Eye (tissue), 1 donor: ENCODE measurements at regions not wholly inside any gene's neighbourhood (a gene's known extent, or its start where the extent isn't known, plus 50 kb on each side); places are given as distances from the start of the nearest gene placed in this dataset.

ENCODE experiments used
- DNase-seq: peaks from one replicate; pipeline ENCODE4 v3.0.0-alpha.2; 2015

DNA sequence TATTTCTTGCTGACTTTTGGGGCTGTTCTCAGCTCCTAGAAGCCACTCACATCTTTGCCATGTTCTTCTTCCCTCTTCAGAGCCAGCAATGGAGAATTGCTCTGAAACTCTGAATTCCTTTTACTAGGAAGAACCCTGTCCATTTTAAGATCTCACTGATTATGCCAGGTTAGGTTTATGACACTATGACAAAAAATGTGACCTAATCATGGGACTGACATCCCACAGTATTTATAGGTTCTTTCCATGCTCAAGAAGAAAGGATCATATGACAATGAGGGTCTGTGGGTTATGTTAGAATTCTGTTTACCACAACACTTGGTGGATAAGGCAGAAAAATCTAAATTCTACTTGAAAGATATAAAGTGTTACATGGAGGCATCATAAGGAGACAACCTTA lies 263.3 kb upstream of the CITED2 start:
- DNase-seq = no peak

DNA sequence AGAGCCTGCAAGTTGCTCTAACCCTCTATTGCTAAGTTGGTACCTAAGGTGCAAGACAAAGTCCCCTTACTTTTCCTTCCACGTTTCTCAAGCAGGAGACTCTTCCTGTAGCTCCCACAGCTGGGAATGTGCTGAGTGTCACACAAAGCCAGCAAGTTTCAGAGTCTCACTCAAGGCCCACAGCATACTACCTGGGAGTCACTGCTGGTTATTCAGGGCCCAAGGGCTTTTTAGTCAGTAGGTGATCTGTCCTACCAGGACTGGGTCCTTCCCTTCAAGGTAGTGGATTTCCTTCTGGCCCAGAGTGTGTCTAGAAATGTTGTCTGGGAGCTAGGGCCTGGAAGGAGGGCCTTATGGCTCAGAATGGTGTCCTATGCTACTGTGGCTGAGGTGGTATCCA lies 261.9 kb upstream of the CITED2 start:
- DNase-seq = no peak

DNA sequence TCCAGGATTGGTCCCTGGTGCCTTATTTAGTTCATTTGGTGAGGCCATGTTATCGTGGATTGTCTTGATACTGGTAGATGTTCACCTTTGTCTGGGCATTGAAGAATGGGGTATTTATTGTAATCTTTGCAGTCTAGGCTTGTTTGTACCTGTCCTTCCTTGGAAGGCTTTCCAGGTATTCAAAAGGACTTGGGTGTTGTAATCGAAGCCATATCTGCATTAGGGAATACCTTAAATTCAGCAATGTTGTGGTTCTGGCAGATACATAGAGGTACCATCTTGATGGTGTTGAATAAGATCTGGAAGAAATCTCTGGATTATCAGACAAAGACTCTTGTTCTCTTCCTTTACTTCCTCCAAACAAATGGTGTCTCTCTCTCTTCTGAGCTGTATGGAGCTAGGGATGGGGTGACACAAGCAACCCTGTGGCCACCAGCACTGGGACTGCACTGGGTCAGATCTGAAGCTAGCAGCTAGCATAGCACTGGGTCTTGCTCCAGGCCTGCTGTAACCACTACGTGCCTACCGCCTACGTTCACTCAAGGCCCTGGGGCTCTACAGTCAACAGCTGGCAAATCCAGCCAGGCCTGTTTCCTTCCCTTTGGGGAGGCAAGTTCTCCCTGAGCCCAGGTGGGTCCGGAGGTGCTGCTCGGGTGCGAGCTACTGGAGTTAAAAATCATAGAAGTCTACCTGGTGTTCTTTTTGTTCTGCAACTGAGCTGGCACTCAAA lies 261.1 kb upstream of the CITED2 start:
- DNase-seq = no peak

DNA sequence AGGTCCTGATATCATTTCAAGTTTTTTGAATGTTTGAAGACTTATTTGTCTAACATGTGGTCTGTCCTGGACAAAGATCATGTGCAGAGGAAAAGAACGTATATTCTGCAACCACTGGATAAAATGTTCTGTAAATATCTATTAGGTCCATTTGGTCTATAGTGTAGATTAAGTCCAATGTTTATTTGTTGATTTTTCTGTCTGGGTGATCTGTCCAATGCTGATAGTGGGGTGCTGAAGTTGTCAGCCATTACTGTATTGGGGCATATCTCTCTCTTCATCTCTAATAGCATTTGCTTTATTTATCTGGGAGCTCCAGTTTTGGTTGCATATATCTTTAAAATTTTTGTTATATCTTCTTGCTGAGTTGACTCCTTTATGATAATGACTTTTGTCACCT lies 258.4 kb upstream of the CITED2 start:
- no peak for DNase-seq

DNA sequence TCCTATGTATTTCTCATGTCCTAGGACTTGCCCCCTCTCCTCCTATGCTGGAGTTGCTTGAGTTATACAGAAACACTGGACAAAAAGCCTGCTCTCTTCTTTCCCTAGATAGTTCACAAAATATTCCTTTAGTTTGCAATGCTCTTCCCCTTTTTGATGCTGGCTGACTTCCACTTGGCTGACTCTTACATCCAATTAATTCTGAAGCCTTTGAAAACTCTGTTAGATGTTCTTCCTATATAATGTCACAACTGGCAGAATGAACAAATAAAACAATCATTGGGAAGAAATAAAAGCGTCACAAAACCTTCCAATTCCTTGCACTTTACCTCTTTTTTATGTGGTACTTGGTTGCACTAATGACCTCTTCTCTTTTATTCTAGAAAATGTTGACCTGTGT lies 253.8 kb upstream of the CITED2 start:
- no peak for DNase-seq

DNA sequence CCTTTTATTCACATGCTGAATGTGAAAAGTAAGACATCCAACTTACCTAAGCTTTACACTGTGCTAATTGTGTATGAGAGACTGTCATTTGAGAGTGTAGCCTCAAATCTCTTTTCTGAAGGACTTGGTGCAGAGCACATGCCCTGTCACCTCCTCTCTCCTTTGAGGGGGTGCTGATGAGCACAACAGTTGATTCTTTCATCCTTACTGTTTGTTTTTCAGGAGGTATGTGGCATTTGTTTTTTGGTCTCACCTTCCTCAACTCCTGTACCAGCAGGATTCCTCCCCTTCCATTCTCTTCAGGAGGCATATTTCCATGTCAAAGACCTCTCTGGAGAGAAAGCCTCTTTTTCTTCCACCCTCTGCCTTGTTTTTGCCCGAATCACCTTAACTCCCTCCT lies 252.6 kb upstream of the CITED2 start:
- DNase-seq = no peak

DNA sequence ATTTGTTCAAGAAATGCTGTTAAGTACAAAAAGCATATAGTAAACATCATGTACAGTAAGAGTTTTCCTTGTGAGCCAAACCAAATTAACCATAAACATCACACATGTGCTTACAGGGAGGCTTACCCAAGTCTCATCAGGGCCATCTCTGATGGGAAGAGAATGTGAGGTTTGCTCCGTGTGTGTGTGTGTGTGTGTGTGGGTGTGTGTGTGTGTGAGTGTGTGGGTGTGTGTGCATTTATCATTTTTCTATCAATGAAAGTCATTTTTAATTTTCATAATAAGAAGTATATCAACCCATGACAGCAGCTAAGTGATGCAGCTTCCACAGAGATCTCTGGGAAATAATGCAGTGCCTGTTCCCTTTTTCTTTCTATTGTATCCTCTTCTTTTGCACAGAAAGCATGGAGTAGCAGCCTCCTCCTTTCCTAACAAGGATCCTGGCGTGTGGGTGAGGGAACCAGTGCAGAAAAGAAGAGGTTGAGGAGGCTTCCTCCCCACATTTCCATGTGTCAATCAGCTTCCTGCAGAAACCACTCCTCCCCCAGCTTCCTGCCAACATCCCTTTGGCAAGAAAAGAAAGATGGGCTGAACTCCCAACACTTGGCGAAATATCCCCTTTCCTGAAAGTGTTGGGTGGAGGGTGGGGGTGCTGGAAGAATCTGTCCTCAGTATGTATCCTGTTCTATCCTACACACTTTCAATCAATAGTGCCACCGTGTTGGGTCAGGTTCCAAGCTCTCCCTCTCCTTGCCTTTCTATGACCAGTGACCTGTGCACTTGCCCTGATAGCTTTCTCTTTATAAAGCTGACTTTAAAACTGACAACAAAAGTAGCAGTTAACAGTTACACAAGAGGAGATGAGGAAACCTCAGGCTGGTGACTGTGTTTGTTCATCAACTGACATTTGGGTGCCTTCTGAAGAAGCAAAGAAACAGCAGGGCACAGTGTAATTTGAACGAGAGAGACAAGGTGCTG lies 251.8 kb upstream of the CITED2 start:
- no peak for DNase-seq

DNA sequence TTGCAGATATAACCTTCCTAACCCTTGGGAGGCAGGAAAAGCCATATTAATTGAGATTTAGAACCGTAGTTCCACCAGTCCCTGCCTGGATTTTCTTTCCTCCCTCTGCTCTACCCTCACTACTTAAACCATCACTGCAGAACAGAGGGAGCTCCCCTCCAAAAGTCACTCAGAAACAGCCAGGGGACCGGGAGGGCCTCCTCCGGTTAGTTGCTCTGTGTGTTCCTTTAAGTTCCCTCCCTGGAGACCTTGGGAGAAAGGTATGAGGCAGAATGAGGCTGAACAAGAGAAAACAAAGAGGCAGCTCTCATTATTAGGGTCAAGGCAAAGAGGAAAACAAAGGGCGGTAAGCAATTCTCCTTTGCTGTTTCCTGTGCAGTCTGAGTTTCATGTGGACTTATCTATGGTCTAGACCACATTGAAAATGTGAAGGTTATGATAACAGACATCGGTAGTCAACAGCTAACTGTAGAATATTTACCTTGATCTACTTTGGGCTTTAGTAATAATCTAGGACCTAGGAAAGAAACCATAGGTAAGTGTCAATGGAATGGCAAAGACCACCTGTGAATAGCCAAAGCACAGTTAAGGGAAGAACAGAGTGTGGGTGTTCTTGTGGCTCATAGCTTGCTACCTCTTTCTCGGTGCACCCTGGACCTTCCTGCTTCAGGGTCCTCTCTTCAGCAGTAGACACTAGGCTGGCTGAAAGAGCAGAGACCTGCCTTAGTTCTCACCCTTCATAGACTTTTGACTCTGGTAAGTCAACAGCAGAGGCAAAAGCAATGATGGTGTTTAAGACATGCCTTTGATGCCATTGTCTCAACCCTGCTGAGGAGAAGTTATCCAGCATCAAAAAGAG lies 250.9 kb upstream of the CITED2 start:
- DNase-seq = no peak

DNA sequence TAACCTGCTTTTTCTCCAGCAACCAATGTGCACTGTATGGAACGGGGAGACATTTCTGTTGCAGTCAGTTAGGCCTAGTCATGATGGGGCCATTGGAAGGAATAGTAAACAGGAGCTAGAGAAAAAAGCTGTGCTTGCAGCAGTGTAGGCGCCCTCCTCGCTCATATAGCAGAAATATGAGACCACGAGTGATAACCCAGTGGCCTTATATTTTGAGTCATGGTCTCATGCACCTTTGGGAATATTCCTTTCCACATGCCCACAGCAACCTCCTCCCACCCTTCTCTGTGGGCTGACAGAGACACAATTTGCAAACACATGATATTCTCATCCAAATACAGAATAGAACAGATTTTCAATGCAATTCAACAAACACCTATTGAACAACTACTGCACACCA lies 248.9 kb upstream of the CITED2 start:
- no peak for DNase-seq

DNA sequence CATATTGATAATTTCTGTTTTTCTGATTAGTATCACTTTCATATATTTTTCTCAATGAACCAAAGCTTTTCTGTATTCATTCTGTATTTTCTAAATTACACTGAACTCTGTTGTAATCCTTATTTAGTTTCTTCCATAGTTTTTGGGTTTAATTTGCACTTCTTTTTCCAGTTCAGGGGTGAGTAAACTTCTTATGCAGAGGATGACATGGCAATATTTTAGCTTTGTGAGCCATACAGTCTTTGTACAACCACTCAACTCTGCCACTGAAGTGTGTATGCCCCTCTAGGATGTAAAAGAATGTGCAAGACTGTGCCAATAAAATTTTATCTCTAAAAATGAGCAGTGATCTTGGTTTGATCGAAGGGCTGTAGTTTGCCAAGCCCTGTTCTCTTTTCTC lies 239.0 kb upstream of the CITED2 start:
- no peak for DNase-seq

DNA sequence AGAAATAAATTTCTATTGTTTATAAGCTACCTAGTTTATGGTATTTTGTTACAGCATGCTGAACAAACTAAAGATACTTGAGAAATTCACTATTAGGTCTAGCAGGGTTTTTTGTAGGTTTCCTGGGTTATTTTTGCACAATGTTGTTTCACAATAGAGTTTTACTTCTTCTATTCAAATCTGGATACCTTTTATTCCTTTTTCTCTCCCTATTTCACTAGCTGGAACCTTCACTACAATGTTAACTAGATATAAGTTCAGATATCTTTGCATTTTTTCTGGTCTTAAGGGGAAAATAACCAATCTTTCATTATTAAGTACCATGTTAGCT lies 237.7 kb upstream of the CITED2 start:
- no peak for DNase-seq

DNA sequence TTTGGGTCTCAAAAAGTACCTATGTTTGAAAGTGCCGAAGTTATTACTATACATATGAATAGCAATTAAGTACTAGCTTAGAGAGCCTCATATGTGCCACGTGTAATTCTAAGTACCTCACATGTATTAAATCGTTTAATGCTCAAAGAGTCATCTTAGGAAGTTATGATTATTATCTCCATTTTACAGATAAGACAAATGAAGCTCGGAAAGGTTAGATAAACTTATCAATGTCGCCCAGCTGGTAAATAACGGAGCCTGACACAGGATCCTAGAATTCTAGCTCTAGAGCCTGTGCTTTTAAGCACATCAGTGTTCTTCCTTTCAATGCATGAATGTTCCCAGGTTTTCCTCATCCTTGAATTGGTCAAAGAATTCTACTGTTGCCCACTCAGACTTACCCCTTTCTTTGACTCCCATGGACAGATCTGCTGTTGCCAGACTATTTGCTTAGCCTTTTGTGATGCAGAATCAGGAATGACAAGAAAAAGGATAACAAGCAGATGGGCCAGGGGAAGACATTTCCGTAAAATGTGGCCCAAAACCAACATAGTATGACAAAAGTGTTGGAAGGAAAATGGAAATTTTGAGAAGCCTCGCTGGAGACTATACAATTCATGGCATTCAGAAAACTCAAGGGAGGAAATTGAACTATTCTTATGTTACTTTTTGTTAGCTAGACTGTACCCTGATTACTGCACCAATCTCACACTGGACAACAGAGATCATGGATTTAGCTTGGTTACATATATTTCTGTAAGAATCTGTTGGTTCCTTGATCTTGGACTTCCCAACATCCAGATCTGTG lies 237.1 kb upstream of the CITED2 start:
- no peak for DNase-seq

DNA sequence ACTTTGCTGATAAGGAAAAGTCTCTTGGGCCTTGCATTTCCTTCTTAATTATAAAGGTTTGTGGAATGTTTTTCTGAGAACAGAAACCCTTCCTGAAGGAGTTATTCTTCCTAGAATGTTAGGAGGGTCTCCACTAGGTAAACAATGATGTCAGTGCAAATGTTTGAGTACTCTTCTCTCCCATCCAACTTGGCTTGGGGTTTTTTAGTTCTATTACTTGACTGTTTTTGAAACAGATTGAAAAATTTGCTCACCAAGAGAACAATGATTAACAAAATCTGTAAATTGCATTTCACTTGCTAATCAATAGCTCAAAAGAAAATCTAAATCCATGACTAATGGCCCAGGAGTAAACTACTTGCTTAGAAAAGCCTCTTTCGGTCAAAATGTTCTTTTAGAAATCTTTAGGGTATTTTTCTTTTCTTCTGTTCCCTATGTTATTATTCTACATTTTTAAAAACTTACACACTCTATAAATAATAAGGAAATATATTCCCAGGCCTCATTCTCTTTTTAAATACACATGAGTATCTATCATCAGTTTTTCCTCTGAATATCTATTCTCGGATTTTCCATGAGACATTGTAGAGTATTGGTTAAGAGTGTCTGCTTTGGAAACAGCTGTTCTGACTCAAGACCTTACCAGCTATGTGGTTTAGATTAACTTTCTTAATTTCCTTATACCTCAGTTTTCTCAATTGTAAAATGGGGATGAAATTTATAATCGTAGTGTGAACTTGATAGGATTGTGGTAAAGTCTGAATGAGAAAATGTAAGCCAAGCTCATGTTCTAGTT lies 234.2 kb upstream of the CITED2 start:
- peak; percentile 51 for DNase-seq

DNA sequence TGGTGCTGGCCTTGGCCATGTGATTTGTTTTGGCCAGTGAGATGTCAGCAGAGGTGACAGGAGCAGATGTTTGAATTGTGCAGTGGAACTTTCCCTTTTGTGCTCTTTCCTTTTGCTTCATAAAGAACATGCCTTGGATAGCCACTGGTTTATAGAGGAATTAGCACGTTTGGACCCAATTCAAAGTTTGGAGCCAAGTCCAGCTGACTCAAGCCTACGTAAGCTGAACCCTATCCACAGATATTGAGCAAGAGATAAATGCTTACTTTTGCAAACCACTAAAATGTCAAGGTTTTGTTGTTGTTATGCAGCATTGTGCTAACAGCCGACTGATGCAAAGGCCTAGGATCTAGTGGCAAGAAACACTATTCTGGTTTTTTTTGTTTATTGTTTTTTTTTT lies 230.9 kb upstream of the CITED2 start:
- DNase-seq = no peak

DNA sequence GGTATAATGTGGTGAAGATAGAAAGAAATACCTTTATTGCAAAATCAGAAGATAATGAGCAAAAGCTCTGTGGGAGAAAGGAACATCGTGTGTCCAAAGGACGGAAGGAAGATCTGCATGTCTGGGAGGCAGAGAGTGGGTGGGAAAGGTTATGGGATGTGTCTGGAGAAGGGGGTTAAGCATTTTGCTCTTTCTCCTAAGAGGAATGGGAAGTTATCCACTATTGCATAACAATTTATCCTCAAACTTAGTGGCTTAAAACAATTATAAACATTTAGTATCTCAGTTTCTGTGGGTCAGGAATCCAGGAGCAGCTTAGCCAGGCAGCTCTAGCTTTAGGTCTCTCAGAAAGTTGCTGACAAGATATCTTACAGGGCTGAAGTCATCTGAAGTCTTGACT lies 229.1 kb upstream of the CITED2 start:
- no peak for DNase-seq

DNA sequence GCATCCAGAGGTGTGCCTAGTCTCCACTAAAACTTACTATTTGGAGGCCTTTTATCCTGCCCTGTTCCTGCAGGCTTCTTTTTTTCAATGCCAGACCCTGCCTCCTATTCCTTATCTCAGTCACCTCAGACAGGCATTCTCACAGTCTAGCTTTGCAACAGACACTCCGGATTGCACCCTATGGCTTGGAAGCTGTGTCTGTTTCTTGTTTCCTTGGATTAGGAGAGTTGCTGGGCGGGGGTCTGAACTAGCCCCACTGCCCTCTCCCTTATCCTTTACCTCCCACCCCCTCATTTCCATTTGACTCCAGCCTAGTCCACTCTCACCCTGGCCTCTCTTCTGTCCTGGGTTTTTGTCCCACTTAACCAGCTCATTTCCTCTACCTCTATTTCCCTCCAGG lies 228.1 kb upstream of the CITED2 start:
- DNase-seq = no peak

DNA sequence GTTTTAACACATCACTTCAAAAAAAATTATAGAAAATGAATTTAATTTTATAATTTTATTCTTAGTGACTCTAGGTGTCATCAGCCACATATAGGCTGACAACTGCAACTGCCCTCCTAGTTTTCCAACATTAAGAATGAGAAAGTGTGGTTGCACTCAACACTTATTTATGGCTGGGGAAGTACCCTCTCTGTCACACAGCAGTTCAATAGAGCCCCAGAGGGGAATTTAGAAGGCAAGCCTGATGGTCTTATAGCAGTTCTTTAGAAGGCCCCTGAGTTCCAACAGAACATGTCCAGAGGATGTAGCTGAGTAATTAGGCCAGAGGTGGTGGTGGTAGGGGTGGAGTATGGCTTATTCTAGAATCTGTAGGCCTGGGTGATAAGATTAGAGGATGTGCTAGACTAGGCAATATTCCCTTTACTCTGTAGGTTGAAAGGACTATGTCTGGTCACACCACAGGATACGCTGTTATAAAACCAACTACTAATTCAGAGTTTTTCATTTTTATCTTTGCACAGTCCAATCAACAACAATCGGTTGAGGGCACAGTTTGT lies 226.5 kb upstream of the CITED2 start:
- DNase-seq = no peak

DNA sequence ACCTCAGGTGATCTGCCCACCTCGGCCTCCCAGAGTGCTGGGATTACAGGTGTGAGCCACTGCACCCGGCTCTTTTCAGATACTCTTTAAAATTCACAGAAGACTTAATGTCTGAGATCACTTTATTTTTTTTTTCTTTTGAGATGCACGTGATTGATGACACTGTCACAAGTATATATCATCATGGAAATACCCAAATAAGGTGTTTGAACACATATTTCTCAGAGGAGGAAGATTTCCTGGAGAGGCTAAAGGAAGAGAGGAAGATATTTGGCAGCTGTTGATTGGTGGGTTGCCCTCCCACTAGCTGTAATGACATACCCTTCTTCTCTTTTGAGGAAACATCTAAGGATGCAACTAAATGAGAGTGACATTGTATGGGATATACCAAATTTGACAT lies 225.9 kb upstream of the CITED2 start:
- DNase-seq = no peak

DNA sequence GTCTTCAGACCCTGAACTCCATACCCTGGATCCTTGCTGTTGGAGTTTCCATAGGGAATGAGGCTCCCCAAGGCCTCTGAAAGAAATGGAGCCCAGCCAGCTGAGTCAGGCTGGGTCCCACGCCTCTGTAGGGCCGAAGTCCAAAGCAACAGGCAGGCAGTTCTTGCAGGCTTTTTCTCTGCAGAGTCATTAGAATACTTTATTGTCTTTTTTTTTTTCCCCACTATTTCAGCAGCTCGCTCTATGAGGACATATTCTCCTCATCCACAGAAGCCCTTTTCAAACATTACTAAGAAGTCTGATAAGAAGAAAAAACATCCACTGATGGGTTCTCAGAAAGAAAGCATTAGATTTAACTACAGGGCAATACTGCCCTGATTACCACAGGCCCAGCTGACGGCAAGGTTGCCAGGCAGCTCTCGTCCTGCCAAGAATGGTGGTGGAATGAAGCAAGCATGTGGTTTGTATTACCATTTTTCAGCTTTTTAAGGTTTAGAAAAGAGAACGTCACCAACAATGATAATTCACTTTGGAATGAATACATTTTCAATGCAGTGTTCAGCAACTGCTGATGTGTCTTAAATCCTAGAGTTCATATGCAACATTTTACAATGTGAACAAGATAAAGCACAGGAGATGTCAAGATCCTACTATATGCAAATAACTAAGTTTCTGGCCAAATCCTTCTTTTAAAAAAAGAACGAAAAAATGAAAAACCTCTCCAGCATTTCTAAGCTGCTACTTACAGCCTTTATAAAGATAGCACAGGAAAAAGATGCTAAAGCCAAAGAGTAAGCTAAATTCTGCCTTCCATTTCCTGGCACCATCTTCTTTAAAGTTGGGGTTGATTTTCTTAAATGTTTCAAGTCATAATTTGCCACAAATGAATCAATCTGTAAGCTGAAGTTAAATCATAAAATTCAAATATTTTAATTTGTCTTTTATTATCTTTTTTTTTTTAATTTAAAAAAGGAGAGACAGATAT lies 223.6 kb upstream of the CITED2 start:
- DNase-seq = peak; percentile 80
